SU-DHL-6 (cell line): ENCODE measurements at regions not wholly inside any gene's neighbourhood (a gene's known extent, or its start where the extent isn't known, plus 50 kb on each side); places are given as distances from the start of the nearest gene placed in this dataset.

Experiments
- EZH2phosphoT487 ChIP-seq: fragments of 200-600 bp; sonication (generic), shearing (Covaris generic); conservative IDR thresholded peaks from 2 replicates; pipeline ENCODE4 v1.6.1; 2018; ENCODE audit warnings: mild to moderate bottlenecking, antibody characterized with exemption, low read length, moderate library complexity, mixed read lengths
- TF ChIP-seq, protein P1 (sequence below): fragments of 200-600 bp; sonication (generic); IDR thresholded peaks from one replicate; pipeline ENCODE4 v1.5.1; 2017; ENCODE audit warnings: antibody characterized with exemption, mild to moderate bottlenecking, low read length, moderate library complexity; ENCODE audit not compliant: insufficient read depth, poor library complexity, severe bottlenecking

DNA sequence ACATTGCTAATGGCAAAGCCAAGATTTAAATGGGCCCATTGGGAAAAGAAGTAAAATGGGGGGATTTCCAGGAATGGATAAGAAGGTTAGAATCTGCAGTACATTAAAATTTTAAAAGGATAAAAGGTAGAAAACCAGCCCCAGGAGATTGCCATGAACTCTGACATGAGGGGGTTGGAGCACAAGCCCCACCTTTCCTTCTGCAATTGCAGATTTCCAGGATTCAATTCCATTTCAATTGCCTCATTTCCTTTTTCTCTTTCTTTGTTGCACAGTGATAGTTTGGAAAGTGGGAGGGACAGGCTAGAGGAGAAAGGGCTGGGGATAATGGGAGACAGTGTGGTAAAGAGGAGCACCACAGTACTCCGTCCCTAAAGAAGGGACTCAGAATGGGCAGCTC, 238.5 kb upstream of the RAB4A start:
- TF ChIP-seq, protein P1, sequence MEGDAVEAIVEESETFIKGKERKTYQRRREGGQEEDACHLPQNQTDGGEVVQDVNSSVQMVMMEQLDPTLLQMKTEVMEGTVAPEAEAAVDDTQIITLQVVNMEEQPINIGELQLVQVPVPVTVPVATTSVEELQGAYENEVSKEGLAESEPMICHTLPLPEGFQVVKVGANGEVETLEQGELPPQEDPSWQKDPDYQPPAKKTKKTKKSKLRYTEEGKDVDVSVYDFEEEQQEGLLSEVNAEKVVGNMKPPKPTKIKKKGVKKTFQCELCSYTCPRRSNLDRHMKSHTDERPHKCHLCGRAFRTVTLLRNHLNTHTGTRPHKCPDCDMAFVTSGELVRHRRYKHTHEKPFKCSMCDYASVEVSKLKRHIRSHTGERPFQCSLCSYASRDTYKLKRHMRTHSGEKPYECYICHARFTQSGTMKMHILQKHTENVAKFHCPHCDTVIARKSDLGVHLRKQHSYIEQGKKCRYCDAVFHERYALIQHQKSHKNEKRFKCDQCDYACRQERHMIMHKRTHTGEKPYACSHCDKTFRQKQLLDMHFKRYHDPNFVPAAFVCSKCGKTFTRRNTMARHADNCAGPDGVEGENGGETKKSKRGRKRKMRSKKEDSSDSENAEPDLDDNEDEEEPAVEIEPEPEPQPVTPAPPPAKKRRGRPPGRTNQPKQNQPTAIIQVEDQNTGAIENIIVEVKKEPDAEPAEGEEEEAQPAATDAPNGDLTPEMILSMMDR: no peak
- no peak for TF ChIP-seq EZH2phosphoT487
